Adipocyte (in vitro differentiated cells): ENCODE measurements at regions not wholly inside any gene's neighbourhood (a gene's known extent, or its start where the extent isn't known, plus 50 kb on each side); places are given as distances from the start of the nearest gene placed in this dataset.

ENCODE experiments used
- DNase-seq: peaks from one replicate; pipeline ENCODE4 v3.0.0-alpha.2; 2015; ENCODE audit warnings: low read depth
- H3K27me3 ChIP-seq: replicated peaks from 2 replicates; pipeline ENCODE4 v1.7.0; 2013; ENCODE audit warnings: mild to moderate bottlenecking, low read length, moderate library complexity; ENCODE audit not compliant: control insufficient read depth, insufficient read depth
- H3K36me3 ChIP-seq: 2 replicates; pipeline ENCODE4 v1.7.0; 2013; ENCODE audit warnings: low read length, mild to moderate bottlenecking, moderate library complexity; ENCODE audit not compliant: control insufficient read depth, insufficient read depth, severe bottlenecking
- H3K4me1 ChIP-seq: 2 replicates; pipeline ENCODE4 v1.7.0; 2013; ENCODE audit warnings: mild to moderate bottlenecking, low read length, moderate library complexity; ENCODE audit not compliant: control insufficient read depth, insufficient read depth
- H3K4me3 ChIP-seq: 2 replicates; pipeline ENCODE4 v1.7.0; 2013; ENCODE audit warnings: mild to moderate bottlenecking, low read length, moderate library complexity
- H3K9ac ChIP-seq: 2 replicates; pipeline ENCODE4 v1.7.0; 2013; ENCODE audit warnings: mild to moderate bottlenecking, low read length, moderate library complexity
- H3K9me3 ChIP-seq: 2 replicates; pipeline ENCODE4 v1.7.0; 2013; ENCODE audit warnings: mild to moderate bottlenecking, low read length, moderate library complexity; ENCODE audit not compliant: control insufficient read depth

- no peak overlapping the region for H3K4me3 ChIP-seq
- H3K9me3 ChIP-seq, result no peaks in the 10 kb centered on the region
- peaks cover 19% of the 10 kb centered on the region for H3K4me1 ChIP-seq
- no peak for DNase-seq
- H3K27me3 ChIP-seq, result no peaks in the 10 kb centered on the region
- H3K36me3 ChIP-seq, result no peaks in the 10 kb centered on the region
- H3K9ac ChIP-seq, result no peak overlapping the region
Observed at GRCh38 chr4:54517781-54518444, 139.8 kb upstream of the KIT start.

DNA sequence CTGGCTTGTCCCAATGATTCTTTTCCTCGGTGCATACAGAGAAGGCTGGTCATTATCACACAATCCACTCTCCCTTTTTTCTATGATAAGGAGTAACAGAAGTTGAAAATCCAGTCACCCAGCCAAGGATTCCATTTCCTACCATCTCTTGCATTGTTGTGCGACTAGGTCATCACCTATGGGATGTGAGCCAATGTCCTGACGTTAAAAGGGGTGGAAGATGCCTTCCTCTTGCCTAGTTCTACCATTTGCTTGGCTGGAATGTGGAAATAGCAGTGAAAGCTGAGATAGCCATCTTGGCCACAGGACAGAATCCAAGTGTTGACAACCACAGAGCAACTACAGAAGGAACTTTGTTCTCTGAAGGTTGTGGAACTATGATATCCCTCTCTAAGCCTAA lies 132.2 kb upstream of the KIT start:
- H3K4me3 ChIP-seq, result no peak overlapping the region
- peaks cover 3% of the 10 kb centered on the region for H3K27me3 ChIP-seq
- no peaks in the 10 kb centered on the region for H3K36me3 ChIP-seq
- H3K9ac ChIP-seq, result no peak overlapping the region
- peak; percentile 31 for DNase-seq
- H3K4me1 ChIP-seq, result no peaks in the 10 kb centered on the region
- no peaks in the 10 kb centered on the region for H3K9me3 ChIP-seq

DNA sequence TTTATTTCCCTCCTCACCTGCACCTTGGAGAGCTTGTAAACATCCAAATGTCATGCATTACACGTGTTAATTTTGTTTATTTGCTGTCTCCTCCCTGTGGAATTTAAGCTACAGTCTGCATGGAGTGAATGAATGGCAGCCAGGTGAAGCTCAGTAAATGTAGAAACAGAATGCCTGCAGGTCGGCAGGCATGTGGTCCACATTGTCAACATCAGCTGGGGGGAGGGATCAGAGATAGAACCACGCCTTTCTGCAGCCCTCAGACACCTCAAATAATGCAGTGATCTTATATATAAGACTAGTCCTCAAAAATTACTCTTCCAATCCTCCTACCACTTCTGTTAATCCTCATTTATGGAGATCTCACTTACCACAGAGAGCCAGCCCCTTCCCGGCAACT lies 131.2 kb upstream of the KIT start:
- no peaks in the 10 kb centered on the region for H3K9me3 ChIP-seq
- H3K27me3 ChIP-seq, result peaks cover 3% of the 10 kb centered on the region
- no peak overlapping the region for H3K9ac ChIP-seq
- no peaks in the 10 kb centered on the region for H3K4me1 ChIP-seq
- no peaks in the 10 kb centered on the region for H3K36me3 ChIP-seq
- DNase-seq, result no peak
- no peak overlapping the region for H3K4me3 ChIP-seq

DNA sequence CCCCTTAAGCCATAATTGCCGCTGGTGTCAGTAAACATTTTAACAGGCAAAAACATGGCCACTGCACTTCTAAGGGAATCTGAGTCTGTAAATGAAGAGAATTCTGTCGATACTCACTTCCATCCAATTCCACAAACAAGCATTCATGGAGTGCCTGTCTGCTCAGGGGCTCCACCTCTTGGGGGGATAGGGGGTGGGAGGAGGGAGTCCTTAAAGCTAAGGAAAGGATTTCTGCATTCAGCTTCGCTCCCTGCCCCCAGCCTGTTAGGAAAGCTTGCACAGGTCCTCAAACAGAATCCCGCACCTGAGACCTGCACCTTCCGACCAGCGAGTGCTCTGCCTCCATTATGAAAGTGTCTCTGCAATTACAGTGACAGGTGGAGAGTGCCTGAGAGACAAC lies 130.2 kb upstream of the KIT start:
- Histone ChIP-seq H3K36me3 (no peaks in the 10 kb centered on the region), H3K4me1 (no peaks in the 10 kb centered on the region), H3K27me3 (peaks cover 3% of the 10 kb centered on the region), H3K4me3 (no peak overlapping the region), H3K9me3 (no peaks in the 10 kb centered on the region), H3K9ac (no peak overlapping the region)
- no peak for DNase-seq

DNA sequence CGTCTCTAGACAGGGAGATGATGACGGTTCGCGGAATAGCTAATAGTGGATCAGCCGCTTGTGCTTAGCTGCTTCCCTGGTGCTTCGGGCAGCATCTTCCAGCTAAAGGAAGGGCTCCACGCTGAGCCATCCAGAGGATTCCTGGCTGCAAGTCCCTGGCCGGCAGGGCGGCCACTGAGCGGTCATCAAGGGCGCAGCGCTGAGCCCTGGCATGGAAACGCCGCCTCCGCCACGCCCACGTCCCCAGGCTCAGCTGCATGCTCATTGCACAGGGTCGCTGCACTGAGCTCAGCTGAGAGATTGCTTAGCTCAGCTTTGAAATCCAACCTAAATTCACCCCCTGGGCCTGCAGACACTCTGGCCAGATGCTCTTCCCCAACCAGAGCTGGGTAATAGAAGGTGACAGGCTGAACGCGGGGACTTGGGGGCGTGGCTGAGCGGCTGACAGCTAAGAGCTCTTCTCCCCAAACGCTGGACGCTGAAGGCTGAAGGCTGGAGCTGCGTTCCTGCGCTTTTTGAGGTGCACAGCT lies 118.2 kb upstream of the KIT start:
- Histone ChIP-seq H3K4me1 (peaks cover 21% of the 10 kb centered on the region), H3K36me3 (no peaks in the 10 kb centered on the region), H3K27me3 (peaks cover 2% of the 10 kb centered on the region), H3K9me3 (no peaks in the 10 kb centered on the region), H3K9ac (peak overlapping the region; percentile 44), H3K4me3 (peak overlapping the region; percentile 81)
- DNase-seq, result peak; percentile 84

- Histone ChIP-seq H3K9ac (no peak overlapping the region), H3K4me3 (no peak overlapping the region), H3K9me3 (no peaks in the 10 kb centered on the region), H3K27me3 (no peaks in the 10 kb centered on the region), H3K36me3 (no peaks in the 10 kb centered on the region), H3K4me1 (peaks cover 21% of the 10 kb centered on the region)
- DNase-seq, result no peak
Observed at GRCh38 chr4:54540931-54541330, 116.8 kb upstream of the KIT start.

- Histone ChIP-seq H3K36me3 (no peaks in the 10 kb centered on the region), H3K4me1 (peaks cover 21% of the 10 kb centered on the region), H3K4me3 (no peak overlapping the region), H3K9ac (no peak overlapping the region), H3K27me3 (no peaks in the 10 kb centered on the region), H3K9me3 (no peaks in the 10 kb centered on the region)
- peak; percentile 69 for DNase-seq
Observed at GRCh38 chr4:54541426-54542118, 116.2 kb upstream of the KIT start.

GRCh38 chr4:54542119-54542438 lies 115.7 kb upstream of the KIT start:
- Histone ChIP-seq H3K9me3 (no peaks in the 10 kb centered on the region), H3K4me1 (peaks cover 21% of the 10 kb centered on the region), H3K27me3 (no peaks in the 10 kb centered on the region), H3K36me3 (no peaks in the 10 kb centered on the region), H3K4me3 (no peak overlapping the region), H3K9ac (no peak overlapping the region)
- no peak for DNase-seq

GRCh38 chr4:54542540-54543041 lies 115.2 kb upstream of the KIT start:
- Histone ChIP-seq H3K9ac (no peak overlapping the region), H3K4me1 (peaks cover 21% of the 10 kb centered on the region), H3K27me3 (no peaks in the 10 kb centered on the region), H3K4me3 (no peak overlapping the region), H3K36me3 (no peaks in the 10 kb centered on the region), H3K9me3 (no peaks in the 10 kb centered on the region)
- no peak for DNase-seq

GRCh38 chr4:54543088-54543795 lies 114.5 kb upstream of the KIT start:
- no peaks in the 10 kb centered on the region for H3K36me3 ChIP-seq

GRCh38 chr4:54545663-54546424 lies 111.9 kb upstream of the KIT start:
- H3K4me1 ChIP-seq, result peaks cover 16% of the 10 kb centered on the region
- H3K36me3 ChIP-seq, result no peaks in the 10 kb centered on the region
- H3K9me3 ChIP-seq, result no peaks in the 10 kb centered on the region
- H3K9ac ChIP-seq, result no peak overlapping the region
- DNase-seq, result no peak
- H3K4me3 ChIP-seq, result no peak overlapping the region
- no peaks in the 10 kb centered on the region for H3K27me3 ChIP-seq

More at GRCh38 chr4:54543088-54543795, 114.5 kb upstream of the KIT start:
- peaks cover 21% of the 10 kb centered on the region for H3K4me1 ChIP-seq
- H3K27me3 ChIP-seq, result no peaks in the 10 kb centered on the region
- H3K9ac ChIP-seq, result no peak overlapping the region
- H3K4me3 ChIP-seq, result no peak overlapping the region
- DNase-seq, result peak; percentile 72
- no peaks in the 10 kb centered on the region for H3K9me3 ChIP-seq
